GM18508 (cell line): ENCODE measurements at regions not wholly inside any gene's neighbourhood (a gene's known extent, or its start where the extent isn't known, plus 50 kb on each side); places are given as distances from the start of the nearest gene placed in this dataset.
"Not testable (repeated sequence)": the region's sequence is repeated elsewhere in the genome, so short reads cannot be mapped to it uniquely, and the experiment has no call there.

Experiments
- ATAC-seq: cut with Tn5 transposase; IDR thresholded peaks from one replicate; pipeline ENCODE4 v1.9.1; 2021; ENCODE audit warnings: moderate number of reproducible peaks; ENCODE audit not compliant: insufficient read depth, unreplicated experiment

- ATAC-seq: no peak
These were observed 64.1 kb upstream of the MMS22L start for GRCh38 chr6:97347111-97347510.

- no peak for ATAC-seq
These were observed 78.3 kb upstream of the MMS22L start for GRCh38 chr6:97361286-97361685.

GRCh38 chr6:97364327-97364726 is 81.3 kb upstream of the MMS22L start:
- no peak for ATAC-seq

GRCh38 chr6:97382071-97382470 is 99.1 kb upstream of the MMS22L start:
- not testable (repeated sequence) for ATAC-seq

GRCh38 chr6:97392735-97393134 is 109.7 kb upstream of the MMS22L start:
- no peak for ATAC-seq

- ATAC-seq: peak; percentile 91
These were observed 111.2 kb upstream of the MMS22L start for GRCh38 chr6:97394160-97394748.

- no peak for ATAC-seq
These were observed 113.9 kb upstream of the MMS22L start for GRCh38 chr6:97396880-97397279.

- ATAC-seq: no peak
These were observed 116.2 kb upstream of the MMS22L start for GRCh38 chr6:97399208-97399607.

GRCh38 chr6:97401533-97401932 is 118.5 kb upstream of the MMS22L start:
- ATAC-seq: no peak

- no peak for ATAC-seq
These were observed 122.9 kb upstream of the MMS22L start for GRCh38 chr6:97405818-97406409.

GRCh38 chr6:97406633-97407032 is 123.6 kb upstream of the MMS22L start:
- no peak for ATAC-seq

- no peak for ATAC-seq
These were observed 128.6 kb upstream of the MMS22L start for GRCh38 chr6:97411610-97412009.

GRCh38 chr6:97412511-97412910 is 129.5 kb upstream of the MMS22L start:
- ATAC-seq: no peak

- no peak for ATAC-seq
These were observed 139.2 kb upstream of the MMS22L start for GRCh38 chr6:97422171-97422570.

- peak; percentile 54 for ATAC-seq
These were observed 140.2 kb upstream of the MMS22L start for GRCh38 chr6:97423190-97423589.

GRCh38 chr6:97427648-97428047 is 144.6 kb upstream of the MMS22L start:
- ATAC-seq: peak; percentile 91

GRCh38 chr6:97437087-97437486 is 154.1 kb upstream of the MMS22L start:
- ATAC-seq: no peak

- ATAC-seq: peak; percentile 52
These were observed 155.1 kb upstream of the MMS22L start for GRCh38 chr6:97438011-97438671.

- peak; percentile 45 for ATAC-seq
These were observed 157.7 kb upstream of the MMS22L start for GRCh38 chr6:97440590-97441176.

GRCh38 chr6:97443408-97444080 is 160.5 kb upstream of the MMS22L start:
- ATAC-seq: no peak

- ATAC-seq: no peak
These were observed 162.4 kb upstream of the MMS22L start for GRCh38 chr6:97445407-97445806.
